ENCODE measurements at regions not wholly inside any gene's neighbourhood (a gene's known extent, or its start where the extent isn't known, plus 50 kb on each side); places are given as distances from the start of the nearest gene placed in this dataset.

DNA sequence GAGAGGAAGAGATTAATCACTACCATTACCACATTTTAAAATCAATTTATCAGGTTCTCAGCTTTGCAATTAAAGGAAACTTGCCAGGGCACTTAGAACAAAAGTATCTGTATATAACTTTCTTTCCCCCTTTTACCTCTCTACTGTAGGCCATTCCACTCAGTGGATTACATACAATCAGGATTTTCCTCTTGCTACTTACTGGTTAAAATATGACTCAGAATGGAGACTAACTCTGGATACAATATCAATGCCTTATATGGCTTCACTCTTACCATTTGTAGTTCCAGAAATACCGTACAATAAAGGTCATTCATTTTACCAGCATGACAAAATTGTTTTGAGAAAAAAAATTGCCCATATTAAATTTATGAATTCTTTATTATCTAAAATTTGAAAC, 706.8 kb downstream of the KCNA4 start:
- Mint-ChIP-seq H3K27me3 (ENCODE audit: unreplicated experiment) (no peaks in the 10 kb centered on the region), H3K4me3 (ENCODE audit: unreplicated experiment) (no peak overlapping the region), H3K9me3 (ENCODE audit: unreplicated experiment) (no peaks in the 10 kb centered on the region), H3K27ac (ENCODE audit: unreplicated experiment) (no peak overlapping the region), H3K36me3 (ENCODE audit: low read depth, unreplicated experiment) (no peaks in the 10 kb centered on the region), H3K4me1 (ENCODE audit: unreplicated experiment) (peaks cover 3% of the 10 kb centered on the region)
- TF ChIP-seq, protein P1, sequence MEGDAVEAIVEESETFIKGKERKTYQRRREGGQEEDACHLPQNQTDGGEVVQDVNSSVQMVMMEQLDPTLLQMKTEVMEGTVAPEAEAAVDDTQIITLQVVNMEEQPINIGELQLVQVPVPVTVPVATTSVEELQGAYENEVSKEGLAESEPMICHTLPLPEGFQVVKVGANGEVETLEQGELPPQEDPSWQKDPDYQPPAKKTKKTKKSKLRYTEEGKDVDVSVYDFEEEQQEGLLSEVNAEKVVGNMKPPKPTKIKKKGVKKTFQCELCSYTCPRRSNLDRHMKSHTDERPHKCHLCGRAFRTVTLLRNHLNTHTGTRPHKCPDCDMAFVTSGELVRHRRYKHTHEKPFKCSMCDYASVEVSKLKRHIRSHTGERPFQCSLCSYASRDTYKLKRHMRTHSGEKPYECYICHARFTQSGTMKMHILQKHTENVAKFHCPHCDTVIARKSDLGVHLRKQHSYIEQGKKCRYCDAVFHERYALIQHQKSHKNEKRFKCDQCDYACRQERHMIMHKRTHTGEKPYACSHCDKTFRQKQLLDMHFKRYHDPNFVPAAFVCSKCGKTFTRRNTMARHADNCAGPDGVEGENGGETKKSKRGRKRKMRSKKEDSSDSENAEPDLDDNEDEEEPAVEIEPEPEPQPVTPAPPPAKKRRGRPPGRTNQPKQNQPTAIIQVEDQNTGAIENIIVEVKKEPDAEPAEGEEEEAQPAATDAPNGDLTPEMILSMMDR (IDR thresholded peaks at IDR 0.05; ENCODE audit: unreplicated experiment): no peak
- no peak for DNase-seq (ENCODE audit: low spot score)

DNA sequence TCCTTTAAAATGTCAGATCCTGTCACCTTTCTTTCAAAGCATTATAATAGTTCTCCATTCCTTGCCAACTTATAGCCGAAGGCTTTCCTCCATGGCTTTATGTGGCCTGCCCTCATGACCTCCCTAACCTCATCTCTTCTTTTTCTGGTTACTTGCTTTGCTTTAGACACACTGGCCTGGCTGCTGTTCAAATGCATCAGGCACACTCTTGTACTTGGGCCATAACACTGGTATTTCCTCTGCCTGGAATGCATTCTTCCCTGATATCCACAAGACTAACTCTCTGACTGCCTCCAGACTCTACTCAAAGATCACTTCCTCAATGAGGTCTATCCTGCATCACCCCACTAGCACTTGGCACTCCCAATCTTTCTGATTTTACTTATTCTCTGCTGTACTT, 710.3 kb downstream of the KCNA4 start:
- no peak overlapping the region for H3K4me3 Mint-ChIP-seq (ENCODE audit: unreplicated experiment)
- no peak overlapping the region for H3K27ac Mint-ChIP-seq (ENCODE audit: unreplicated experiment)

DNA sequence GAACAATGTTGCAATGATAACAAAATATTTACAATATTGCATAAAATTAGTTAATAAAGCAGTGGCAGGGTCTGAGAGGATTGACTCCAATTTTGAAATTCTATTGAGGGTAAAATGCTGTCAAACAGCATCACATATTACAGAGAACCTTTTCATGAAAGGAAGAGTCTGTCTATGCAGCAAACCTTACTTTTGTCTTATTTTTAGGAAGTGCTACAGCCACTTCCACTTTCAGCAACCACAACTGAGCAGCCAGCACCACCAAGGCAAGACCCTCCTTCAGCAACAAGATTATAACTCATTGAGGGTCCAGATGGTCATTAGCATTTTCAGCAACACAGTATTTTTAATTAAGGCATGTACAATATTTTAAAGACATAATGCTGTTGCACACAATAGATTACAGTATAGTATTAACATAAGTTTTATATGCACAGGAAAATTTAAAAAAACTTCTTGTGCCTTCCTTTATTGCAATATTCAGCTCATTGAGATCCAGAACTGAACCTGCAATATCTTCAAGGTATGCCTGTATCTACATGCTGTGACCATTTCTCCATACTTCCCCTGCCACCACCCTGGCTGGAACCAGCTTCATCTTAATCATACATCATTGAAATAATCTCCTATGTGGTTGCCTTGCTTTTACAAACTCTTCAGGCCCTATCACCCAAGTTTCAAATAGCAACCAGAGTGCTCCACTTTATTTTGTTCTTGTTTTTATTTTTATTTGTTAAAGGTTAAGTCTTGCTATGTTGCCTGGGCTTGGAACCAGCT, 711.2 kb downstream of the KCNA4 start:
- no peak for DNase-seq (ENCODE audit: low spot score)
- Mint-ChIP-seq H3K4me3 (ENCODE audit: unreplicated experiment) (no peak overlapping the region), H3K36me3 (ENCODE audit: low read depth, unreplicated experiment) (no peaks in the 10 kb centered on the region), H3K4me1 (ENCODE audit: unreplicated experiment) (no peaks in the 10 kb centered on the region), H3K27ac (ENCODE audit: unreplicated experiment) (no peak overlapping the region), H3K9me3 (ENCODE audit: unreplicated experiment) (no peaks in the 10 kb centered on the region), H3K27me3 (ENCODE audit: unreplicated experiment) (no peaks in the 10 kb centered on the region)
- TF ChIP-seq, protein P1 (IDR thresholded peaks at IDR 0.05; ENCODE audit: unreplicated experiment): no peak

More for the DNA sequence above, 710.3 kb downstream of the KCNA4 start:
- no peaks in the 10 kb centered on the region for H3K27me3 Mint-ChIP-seq (ENCODE audit: unreplicated experiment)
- peaks cover 3% of the 10 kb centered on the region for H3K4me1 Mint-ChIP-seq (ENCODE audit: unreplicated experiment)
- no peaks in the 10 kb centered on the region for H3K36me3 Mint-ChIP-seq (ENCODE audit: low read depth, unreplicated experiment)
- TF ChIP-seq, protein P1 (IDR thresholded peaks at IDR 0.05; ENCODE audit: unreplicated experiment): no peak
- no peaks in the 10 kb centered on the region for H3K9me3 Mint-ChIP-seq (ENCODE audit: unreplicated experiment)
- no peak for DNase-seq (ENCODE audit: low spot score)

DNA sequence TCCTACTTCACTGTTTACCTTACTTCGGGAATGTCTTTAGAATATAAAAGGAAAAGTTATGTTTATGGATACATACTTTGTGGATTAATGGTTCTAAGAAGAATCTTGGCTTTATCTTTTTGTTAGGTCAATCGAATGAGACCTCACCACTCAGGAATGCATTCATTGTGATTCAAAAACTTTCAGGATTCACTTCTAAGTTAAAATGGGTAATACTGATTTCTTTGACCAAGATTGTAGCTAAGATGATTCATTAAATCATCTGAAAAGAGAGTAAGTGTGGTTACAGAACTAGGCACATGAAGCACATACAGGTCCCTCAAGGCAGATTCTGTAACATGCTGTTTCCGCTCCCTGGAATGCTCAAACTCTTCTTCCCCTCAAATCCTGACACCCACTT, 716.4 kb downstream of the KCNA4 start:
- Mint-ChIP-seq H3K4me1 (ENCODE audit: unreplicated experiment) (no peaks in the 10 kb centered on the region), H3K36me3 (ENCODE audit: low read depth, unreplicated experiment) (no peaks in the 10 kb centered on the region), H3K4me3 (ENCODE audit: unreplicated experiment) (no peak overlapping the region), H3K27me3 (ENCODE audit: unreplicated experiment) (no peaks in the 10 kb centered on the region), H3K27ac (ENCODE audit: unreplicated experiment) (no peak overlapping the region), H3K9me3 (ENCODE audit: unreplicated experiment) (no peaks in the 10 kb centered on the region)
- TF ChIP-seq, protein P1 (IDR thresholded peaks at IDR 0.05; ENCODE audit: unreplicated experiment): no peak
- no peak for DNase-seq (ENCODE audit: low spot score)

DNA sequence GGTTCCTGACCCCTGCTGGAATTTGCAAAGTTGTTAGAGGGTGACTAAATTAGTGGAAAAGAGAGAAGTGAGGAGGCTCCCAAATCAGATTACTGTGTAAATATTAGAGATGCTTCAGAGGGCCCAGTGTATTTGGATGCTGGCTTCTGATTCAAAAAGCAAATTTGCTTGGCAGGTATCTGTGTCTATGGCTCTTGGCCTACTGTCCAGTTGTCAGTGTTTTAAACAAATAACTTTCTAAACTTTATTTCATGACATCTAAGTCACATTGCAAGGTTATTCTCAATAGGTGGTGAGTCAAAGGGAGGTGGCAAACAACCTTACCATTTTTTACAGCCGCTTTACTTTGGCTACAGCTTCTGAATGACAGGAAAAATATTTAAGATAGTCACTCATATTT, 720.1 kb downstream of the KCNA4 start:
- H3K36me3 Mint-ChIP-seq (ENCODE audit: low read depth, unreplicated experiment): no peaks in the 10 kb centered on the region
- H3K27ac Mint-ChIP-seq (ENCODE audit: unreplicated experiment): no peak overlapping the region
- DNase-seq (ENCODE audit: low spot score): no peak
- no peaks in the 10 kb centered on the region for H3K4me1 Mint-ChIP-seq (ENCODE audit: unreplicated experiment)
- no peak overlapping the region for H3K4me3 Mint-ChIP-seq (ENCODE audit: unreplicated experiment)
- H3K9me3 Mint-ChIP-seq (ENCODE audit: unreplicated experiment): no peaks in the 10 kb centered on the region
- TF ChIP-seq, protein P1 (IDR thresholded peaks at IDR 0.05; ENCODE audit: unreplicated experiment): no peak
- H3K27me3 Mint-ChIP-seq (ENCODE audit: unreplicated experiment): no peaks in the 10 kb centered on the region

Measured in endothelial cell (in vitro differentiated cells).